NCI-H1105 treated with DMSO at 0.1 percent for 48 hours (cell line): ENCODE measurements at regions not wholly inside any gene's neighbourhood (a gene's known extent, or its start where the extent isn't known, plus 50 kb on each side); places are given as distances from the start of the nearest gene placed in this dataset.

Experiments
- DNase-seq: peaks from one replicate; lab custom pipeline; 2025; lab: John Stamatoyannopoulos, UW

DNA sequence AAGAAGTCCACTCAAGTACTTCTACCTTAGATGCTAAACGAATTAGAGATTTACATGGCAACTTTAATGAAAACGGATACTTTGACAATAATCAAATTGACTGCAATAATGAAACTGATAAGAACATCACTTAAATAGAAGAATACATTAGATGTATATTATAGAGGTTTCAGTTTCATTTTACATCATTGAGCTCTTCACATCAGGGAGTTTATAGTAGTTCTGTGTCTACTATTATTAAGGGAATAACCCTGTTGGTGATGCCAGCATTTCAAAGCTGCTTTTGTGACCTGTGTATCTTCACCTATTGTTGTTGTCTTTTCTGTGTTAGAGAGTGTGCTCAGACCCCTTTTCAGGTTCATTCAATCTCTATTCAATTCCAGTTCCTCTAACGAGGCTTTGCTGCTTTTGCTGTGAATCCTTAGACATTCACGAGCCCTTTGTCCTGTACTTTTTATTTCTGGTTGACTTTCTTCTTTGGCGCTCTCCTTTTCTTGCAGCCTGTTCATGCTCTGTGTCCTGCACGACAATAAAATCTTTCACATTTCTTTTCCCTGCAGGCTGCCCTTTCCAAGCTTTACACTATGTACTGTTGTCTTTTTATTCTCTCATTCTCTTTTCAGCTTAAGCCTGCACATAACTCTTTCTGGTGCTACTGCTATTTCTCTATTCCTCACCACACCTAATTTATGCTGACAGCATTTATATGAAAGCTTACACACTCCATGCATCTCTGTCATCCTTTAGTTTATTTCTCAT, 232.1 kb downstream of the CPE start:
- no peak for DNase-seq

DNA sequence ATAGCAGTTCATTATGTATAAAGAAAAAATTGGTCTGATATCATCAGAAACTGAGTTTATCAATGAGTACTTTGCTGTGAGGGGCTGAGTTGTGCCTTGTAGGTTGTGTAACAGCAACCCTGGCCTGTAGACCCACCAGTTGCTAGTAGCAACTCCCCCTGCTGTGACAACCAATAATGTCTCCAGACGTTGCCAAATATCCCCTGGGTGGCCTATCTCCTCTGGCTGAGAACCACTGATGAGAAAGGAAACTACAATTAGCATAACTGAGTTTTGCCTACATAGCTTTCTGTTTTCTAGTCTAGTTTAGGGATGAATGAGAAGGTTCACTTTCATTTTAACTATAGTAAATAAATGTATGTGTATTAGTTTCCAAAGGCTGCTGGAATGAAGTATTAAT, 234.1 kb downstream of the CPE start:
- no peak for DNase-seq

DNA sequence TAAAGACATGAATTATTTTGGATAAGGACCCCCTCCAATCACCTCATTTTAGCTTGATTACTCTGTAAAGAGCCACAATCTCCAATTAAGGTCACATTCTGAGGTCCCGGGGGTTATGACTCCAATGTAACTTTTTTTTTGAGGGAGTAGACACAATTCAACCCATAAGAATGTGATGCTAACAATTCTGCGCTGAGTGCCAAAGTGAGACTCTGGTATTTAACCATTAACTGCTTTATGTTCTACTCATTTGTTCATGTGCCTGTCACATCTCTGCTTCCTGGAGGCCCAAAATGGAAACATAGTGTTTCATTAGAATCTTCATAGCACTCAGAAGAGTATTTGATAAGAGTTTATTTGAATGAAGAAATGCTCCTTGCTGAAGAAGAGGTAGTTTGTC, 234.8 kb downstream of the CPE start:
- no peak for DNase-seq

DNA sequence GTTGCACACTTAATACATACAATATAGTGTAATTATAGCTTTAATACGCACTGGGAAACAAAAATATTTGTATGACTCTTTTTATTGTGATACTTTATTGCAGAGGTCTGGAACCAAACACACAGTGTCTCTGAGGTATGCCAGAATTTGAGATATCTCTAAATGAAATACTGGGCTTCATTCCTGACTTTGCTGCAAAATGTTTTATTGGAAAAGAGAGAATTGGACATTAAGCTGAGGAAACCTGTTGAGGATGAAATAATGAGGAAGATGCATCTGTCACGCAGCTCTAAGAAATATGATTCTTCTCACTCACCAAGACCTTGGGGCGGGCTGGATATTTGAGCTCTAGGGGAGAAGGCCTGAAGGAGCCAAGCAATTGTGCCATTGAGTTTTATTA, 242.1 kb downstream of the CPE start:
- no peak for DNase-seq

DNA sequence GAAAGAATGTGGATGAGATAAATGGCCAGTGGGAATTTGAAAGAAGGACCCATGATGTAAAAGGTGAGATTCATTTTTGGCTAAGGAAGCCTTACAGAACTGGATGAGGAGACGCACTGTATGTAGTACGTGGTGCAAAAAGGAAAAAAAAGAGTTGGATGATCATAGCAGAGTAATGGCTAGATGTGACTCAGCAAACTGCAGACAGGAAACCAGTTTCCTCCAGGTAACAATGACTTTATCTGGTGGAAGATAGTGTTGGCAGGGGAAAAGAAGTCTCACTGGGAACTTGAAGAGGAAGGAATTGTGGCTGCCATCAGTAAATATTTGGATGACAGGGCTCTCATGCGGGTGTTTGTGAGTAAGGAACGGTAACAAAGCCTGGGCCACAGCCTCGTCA, 243.2 kb downstream of the CPE start:
- no peak for DNase-seq

DNA sequence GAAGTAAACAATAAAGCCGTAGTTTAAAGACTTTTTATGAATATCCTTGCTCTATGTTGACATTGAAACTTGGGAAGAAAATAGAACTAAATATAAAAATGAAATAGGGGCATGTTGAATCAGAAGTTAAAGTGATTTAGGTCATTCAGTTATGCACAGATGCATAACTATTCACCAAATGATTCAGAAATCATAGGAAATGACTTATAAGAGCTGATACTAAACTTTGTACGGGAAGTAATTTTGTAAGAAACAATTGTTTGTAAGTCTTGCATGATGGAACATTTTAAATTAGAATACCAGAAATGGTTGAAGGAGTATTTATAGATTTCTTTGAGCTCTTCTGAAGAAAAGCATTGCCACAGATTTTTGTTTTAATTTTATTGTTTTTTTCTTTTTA, 246.5 kb downstream of the CPE start:
- no peak for DNase-seq

DNA sequence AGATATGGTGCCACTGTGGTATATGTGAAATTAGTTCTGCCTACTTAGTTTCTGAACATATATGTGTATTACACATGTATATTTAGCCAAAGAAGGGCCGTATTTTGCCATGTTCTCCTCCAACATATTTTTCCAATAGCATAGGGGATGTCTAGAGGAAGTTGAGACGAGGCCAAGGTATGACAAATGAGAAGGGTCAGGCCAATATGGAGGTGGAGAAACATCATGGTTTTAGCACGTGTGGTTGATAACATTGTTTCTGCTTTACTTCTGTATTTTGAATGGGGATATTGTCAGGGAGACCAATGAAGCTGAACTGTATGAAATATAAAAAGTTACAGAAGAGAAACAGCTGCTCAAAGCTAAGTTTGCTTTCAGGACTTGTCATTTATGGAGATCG, 246.7 kb upstream of the TLL1 start:
- DNase-seq: no peak

DNA sequence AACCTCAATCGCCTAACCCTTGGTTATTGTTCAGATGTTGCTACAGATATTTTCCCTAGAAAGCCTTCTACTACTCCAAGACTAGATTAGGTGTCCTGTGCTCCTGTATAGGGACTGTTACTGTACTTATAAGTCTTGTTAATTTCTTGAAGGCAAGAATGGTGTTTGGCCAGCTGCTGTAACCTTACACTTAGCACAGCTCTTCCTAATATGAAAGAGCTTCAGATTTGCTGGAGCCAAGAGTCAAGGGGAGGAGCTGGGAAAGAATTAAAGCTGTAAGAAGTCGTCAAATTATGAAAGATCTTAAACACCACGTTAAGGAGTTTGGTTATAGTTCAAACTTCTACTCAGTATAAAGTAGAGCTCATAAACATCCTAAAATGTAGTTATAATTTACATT, 245.9 kb upstream of the TLL1 start:
- DNase-seq: no peak

DNA sequence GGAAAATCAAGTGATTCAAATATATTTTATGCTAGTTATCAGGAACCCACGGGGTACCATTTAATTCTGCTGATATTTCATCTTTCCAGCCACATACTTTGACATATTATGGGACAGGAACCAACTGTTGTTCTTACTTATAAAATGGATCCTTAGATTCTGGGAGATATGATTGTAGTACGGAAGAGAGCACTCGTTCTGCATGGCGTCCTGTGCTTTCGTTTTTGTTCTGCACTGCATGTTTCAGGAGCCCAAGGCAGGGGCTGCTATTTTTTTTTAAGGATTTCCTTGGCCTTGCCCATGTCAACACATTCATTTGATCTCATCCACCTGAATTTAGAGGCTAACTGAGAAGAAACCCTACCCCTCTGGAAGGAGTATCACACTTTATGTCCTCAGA, 245.5 kb upstream of the TLL1 start:
- DNase-seq: no peak

DNA sequence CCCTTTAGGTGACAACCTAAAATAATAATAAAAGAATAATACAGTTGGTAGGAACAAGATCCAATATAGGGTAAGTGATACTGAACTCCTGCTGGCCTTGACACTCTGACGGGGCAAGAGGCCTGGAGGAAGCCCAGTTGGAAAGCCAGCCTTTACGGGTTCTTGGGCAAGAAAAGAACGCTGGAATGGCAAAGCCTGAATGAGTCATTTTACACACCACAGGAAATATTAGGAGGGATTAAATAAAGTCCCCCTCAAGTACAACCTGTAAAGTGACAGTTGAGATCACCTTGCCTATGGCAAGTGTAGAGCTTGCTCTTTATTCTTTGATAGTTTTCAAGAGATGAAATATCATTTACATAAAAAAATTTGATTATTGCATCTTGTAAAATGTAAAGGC, 244.5 kb upstream of the TLL1 start:
- no peak for DNase-seq

DNA sequence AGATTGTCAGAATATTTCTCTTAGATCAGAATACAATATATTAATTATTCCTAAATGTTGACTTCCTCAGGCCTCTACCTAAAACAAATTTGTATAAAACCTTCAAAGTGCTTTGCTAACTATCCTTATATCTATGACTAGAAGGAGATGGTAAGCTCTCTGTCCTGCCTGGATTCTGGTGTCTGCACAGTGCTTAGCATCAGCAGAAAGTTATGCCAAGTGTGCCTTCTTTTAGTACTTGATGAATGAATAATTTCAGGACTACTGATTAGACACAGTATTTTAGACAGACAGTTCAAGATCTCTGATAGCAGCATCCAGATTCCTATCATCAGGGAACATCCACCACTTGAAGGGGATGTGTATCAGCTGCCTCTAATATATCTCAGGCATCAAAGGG, 242.4 kb upstream of the TLL1 start:
- DNase-seq: no peak

DNA sequence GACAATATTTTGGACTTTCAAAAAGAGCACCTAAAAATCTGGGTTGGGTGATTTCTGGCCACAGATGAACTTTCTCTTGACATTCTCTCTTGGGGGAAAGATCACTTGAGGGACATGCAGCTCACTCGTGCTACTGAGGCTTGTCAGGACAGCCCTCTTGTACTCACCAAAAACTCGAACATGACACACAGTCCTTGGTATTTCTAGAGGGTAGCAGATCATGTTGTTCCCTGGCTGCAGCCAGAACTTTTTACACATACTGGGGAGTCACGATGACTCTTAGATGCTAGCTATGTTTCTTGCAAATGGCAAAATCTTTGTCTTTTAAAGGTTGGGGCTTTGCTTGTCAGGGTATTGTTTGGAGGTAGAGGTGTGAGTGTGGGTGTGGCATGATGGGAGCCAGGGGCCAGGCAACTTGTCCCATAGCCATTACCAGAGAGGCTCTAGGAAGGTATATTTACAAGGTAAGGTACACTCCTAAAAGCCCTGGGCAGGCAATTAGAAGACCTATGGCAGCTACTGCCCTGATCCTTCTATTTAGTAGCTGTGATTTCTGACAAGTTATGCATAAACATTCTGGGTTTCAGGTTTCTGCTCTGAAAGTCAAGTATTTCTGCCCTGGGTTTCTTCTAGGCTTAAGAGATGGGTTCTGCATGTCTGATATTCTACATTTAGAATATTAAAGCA, 241.7 kb upstream of the TLL1 start:
- no peak for DNase-seq

DNA sequence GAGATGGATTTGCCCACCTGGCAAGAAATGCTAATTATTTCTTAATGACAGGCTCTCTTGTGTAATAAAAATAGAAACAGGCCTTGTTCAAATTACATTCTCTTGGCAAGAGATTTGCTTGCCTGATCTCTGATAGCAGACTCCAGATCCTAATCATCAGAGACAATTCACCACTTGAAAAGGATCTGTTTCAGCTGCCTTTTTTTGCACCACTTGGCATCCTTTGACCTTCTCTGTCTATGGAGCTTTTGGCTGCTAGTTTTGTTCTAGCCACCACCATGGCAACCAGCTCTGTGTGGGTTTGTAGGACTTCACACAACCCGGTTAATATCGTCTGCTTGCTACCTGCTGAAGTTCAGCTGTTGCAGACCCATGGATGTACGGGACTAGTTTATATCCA, 241.1 kb upstream of the TLL1 start:
- DNase-seq: peak; percentile 94

DNA sequence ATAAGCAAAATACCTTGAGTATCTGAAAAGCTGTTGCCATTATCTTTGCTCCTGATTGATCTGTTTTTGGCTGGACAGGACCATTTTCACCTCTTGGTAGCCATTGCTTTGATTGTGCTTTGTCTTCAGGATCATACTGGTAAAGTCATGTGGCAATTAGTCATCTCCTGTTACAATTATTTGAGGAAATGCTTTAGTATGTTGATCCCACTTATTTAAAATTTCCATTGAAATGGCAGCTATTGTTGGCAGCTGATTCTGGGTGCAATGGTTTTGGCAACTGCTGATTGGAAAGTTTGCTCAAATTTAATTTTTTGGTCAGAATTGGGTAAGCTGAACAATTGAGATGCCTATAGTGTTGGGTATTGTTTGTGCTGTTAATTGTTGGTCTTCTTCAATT, 238.3 kb upstream of the TLL1 start:
- DNase-seq: no peak

DNA sequence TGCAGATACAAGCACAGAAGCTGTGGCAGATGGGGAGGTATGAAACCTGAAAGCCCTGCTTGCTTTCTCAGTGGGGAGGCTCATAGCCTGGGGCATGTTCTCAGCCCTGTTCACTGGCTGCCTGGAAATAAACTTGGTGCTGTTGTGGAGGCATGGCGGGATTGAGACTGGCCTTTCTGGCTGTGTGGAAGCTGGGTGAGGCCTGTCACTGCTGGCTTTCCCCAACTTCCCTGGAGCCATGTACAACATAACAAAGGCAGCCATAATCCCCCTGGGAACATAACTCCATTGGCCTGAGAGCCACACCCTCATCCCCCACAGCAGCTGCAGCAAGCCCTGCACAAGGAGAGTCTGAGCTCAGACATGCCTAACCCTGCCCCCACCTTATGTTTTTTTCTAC, 237.7 kb upstream of the TLL1 start:
- DNase-seq: no peak

DNA sequence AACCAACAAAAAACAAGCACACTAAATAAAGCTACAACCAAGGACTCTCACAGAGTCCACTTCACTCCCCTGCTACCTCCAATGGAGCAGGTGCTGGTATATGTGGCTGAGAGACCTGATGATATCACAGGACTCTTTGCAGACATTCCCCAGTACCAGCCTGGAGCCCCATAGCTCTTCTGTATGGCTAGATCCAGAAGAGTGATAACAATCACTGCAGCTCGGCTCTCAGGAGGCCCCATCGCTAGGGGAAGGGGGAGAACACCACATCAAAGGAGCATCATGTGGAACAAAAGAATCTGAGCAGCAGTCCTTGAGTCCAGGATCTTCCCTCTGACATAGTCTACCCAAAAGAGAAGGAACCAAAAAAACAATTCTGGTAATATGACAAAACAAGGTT, 237.1 kb upstream of the TLL1 start:
- no peak for DNase-seq

DNA sequence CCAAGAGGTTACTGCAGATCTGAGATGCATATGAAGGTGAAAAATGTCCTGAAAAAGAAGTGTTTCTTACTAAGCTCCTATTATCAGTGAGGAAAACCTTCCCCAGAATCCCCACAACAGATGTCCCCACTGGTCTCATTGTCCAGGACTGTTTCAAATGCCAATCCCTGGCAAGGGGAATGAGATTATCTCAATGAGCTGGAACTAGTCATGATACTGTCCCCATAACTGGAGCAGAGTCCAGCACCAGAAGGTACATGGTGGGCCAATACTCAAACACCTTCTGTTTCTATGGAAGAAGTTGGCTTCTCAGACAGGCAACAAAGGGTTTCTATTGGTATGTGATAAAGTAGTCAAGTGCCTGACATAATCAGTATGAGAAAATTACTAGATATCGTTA, 221.1 kb upstream of the TLL1 start:
- no peak for DNase-seq

DNA sequence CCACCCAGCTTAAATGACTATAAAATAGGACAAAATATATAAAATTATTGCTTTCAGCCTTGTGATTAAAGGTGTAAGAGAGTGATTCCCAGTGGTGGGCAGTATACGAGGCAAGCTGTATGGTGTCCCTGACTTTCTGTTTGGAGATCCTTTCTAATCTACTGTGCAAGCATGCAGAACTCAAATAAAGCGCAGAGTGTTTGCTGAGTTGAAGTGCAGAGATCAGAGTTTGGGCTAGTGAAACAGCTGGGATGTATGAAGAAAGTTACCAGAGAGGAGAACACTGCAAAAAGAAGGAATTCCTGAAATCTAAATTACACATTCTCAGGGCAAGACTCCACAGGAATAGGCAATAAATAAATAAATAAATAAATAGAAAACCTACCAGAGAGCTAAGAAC, 218.5 kb upstream of the TLL1 start:
- no peak for DNase-seq

DNA sequence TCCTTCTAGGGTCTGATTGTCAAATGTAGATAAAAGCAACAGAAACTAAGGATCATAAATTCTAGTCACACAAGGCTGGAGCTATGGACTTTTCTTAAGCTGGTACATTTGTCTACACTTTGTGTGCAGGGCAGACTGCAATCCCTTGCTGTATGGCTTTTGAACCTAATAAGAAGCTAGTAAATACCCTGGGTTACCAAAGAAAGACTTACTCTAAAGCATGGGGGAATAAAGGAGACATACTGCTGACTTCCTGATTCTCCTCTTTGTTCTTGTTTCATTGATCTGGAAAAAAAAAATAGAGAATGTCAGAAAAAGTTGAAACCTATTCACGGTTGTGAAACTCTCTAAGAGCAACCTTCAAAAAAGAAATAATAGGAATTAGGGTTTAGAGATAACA, 216.6 kb upstream of the TLL1 start:
- no peak for DNase-seq

DNA sequence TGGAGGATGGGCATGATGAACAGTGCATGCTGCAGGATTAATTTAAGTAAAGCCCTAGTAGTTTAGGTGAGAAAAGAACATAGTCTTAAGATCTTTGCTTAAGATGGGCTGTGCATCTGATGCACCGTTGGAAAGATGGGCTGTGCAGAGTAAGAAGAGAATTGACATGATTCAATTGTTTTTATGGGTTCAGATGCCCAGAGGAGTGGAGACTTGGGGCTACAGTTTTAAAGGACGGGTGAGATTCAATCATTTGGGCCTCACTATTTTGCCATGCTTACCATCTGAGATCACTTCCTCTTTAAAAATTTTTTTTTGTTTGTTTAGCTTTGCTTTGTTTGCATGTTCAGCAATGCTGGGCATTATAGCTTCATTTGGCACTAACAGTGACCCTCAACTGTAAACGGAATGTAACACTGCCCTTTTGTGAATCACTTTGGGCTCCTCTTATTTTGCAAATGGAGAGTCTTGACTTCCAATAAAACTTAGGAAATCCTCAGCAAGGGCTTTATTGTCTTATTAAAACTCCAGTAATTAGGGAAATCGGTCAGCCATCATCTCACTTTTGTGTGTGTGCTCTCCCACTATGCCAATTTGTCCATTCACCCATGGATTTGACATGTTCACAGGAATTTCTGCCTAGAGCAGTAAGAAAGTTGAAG, 216.1 kb upstream of the TLL1 start:
- DNase-seq: no peak

DNA sequence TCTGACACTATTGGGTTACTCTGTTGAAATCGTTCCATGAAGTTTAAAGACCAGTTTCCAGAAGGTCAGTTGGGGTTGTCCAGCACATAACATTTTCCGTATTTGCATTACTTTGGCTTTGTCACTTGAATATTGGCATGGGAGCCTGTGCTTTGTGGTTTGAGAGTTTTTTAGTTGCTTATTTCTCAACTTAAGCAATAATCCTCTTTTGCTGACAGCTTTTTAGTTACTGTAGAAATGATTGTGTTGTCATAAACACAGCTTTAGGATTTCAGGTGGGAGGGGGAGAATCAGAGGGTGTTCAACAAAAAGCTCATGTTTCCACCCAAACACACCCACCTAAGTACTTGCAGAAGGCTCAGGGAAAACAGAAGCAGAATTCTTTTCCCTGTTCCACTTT, 210.7 kb upstream of the TLL1 start:
- no peak for DNase-seq

DNA sequence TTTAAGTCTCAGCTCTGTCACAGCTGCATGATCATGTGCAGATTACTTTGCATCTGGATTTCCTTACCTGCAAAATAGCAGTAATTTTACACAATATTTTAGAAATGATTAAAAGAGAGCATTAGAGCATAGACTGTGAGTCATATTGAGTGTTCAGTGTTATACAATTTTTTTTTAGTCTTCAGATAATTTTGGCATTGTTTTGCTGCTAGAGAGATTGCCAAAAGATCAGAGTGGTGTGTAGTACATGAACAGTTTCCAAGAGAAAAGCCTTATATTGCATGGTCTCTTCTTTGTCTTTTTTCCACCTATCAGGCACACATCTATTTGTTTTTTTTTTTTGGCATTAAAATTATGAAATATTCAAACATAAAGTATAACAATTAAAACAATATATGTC, 209.6 kb upstream of the TLL1 start:
- DNase-seq: no peak

DNA sequence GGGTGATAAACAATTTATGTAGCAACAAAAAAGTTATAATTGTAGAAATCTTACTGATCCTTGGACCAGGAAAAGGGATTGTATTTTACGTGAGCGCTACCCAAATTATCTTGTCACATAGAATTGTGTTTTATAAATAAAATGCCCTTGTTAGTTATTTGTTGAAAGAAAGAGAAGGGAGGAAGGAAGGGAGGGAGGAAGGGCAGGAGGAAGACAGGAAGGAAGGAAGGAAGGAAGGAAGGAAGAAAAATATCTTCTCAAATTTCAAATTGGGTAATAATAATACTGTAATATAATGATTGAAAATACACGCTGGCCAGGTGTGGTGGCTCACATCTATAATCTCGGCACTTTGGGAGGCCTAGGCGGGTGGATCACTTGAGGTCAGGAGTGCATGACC, 206.2 kb upstream of the TLL1 start:
- DNase-seq: no peak

DNA sequence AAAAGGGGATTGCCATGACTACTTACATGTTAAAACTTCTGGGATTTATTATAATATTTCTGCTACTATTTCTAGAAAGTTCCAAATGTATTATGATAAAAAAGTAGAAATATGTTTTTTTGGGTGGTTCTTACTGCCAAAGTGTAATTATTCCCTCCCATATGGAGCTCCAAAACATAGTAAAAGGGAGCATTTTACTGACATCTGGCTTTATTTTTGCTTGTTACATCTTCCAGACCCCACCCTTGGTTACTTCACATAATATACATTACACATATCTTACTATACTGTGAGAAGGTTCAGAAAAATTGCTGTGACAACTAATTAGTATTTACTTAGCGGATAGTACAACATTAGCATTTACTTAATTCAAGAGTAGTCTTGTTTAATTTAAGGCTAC, 205.1 kb upstream of the TLL1 start:
- no peak for DNase-seq
